ENCODE measurements at regions not wholly inside any gene's neighbourhood (a gene's known extent, or its start where the extent isn't known, plus 50 kb on each side); places are given as distances from the start of the nearest gene placed in this dataset.

DNA sequence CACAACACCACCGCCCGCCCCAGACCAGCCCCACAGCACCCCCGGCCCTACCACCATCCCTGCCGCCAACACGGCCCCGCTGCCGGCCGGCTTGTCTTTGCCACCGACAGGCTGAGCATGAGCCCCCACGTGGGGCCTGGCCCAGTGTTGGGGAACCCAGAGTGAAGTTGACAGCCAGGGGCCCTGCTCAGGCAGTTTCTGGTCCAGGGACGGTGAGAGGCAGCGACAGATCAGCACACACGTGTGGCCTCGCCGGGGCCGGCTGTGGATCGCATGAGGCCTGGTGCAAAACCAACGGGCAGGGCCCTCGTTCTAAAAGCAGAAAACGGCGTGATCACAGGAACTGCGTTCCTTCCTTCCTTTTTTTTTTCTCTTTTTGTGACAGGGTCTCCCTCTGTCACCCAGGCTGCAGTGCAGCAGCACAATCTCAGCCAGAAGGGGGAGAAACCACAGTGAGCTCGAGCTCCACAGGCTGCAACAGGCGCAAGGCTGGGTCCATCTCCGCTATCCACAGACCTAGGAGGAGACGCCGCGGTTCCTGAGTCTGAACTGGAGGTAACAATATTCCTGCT lies 50.5 kb upstream of the FBRSL1 start:
- Histone ChIP-seq H3K27me3 (ENCODE audit: control insufficient read depth, insufficient read depth, low read length) (peaks cover 4% of the 10 kb centered on the region), H3K4me3 (ENCODE audit: low read length) (no peak overlapping the region), H3K9ac (ENCODE audit: low read length) (no peak overlapping the region), H3K27ac (ENCODE audit: low read depth, low read length) (no peak overlapping the region), H3K36me3 (ENCODE audit: control insufficient read depth, insufficient read depth, low read length) (no peaks in the 10 kb centered on the region), H3K4me1 (ENCODE audit: control insufficient read depth, insufficient read depth, low read length) (no peaks in the 10 kb centered on the region)

DNA sequence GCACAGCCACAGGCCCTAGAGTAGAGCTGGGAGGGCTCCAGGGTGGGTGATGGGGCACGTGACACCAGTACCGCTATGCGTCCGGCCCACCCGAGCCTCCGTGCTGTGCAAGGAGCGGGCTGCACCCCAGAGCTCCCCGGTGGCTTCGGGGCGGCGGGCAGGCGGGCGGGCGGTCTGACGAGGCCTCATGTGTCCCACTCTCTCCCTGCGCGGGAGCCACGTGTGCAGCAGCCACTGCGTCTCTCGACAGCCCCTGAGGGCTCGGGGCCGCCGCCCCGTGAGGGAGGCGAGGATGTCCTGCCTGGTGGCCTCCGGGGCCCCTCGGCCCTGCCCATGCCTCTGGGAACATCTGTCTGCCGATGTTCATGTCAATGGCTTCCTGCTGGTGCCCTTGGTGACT lies 51.2 kb upstream of the FBRSL1 start:
- no peaks in the 10 kb centered on the region for H3K36me3 ChIP-seq (ENCODE audit: control insufficient read depth, insufficient read depth, low read length)
- no peak overlapping the region for H3K4me3 ChIP-seq (ENCODE audit: low read length)
- no peaks in the 10 kb centered on the region for H3K4me1 ChIP-seq (ENCODE audit: control insufficient read depth, insufficient read depth, low read length)
- H3K9ac ChIP-seq (ENCODE audit: low read length): no peak overlapping the region
- H3K27me3 ChIP-seq (ENCODE audit: control insufficient read depth, insufficient read depth, low read length): peaks cover 4% of the 10 kb centered on the region
- H3K27ac ChIP-seq (ENCODE audit: low read depth, low read length): no peak overlapping the region

DNA sequence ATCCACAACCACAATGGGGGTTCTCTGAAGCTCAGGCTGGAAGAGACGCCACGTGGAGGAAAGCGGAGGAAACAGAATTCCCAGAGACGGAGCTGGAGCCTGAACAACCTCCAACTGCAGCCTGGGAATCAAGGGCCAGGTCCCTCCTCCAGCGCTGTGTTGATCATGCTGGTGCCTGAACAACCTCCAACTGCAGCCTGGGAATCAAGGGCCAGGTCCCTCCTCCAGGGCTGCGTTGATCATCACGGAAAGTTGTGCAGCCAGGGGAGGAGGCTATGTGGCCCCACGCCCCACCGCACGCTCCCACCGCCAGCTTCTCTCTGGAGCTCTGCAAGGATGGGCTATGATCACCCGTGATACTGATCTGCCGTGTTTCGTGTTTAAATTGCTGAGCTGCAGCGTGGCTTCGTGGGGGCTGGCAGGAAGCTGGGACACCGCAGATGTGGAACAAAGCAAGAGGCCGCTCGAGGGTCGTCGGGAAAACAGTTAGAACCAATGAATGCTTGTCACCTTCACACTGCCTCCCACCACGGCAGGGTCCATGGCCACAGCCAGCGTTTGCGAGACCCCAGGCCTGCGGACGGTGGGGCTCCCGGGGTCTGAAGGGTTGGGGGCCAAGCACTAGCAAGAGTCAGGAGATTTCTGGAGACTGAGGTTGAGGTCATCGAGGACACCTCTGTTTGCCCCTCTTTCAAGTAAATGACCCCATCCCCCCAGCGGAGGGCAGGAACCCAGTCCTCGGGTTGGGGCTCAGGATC lies 51.8 kb upstream of the FBRSL1 start:
- no peak overlapping the region for H3K27ac ChIP-seq (ENCODE audit: low read depth, low read length)
- H3K36me3 ChIP-seq (ENCODE audit: control insufficient read depth, insufficient read depth, low read length): no peaks in the 10 kb centered on the region
- H3K9ac ChIP-seq (ENCODE audit: low read length): no peak overlapping the region
- H3K27me3 ChIP-seq (ENCODE audit: control insufficient read depth, insufficient read depth, low read length): peaks cover 4% of the 10 kb centered on the region
- no peak overlapping the region for H3K4me3 ChIP-seq (ENCODE audit: low read length)
- no peaks in the 10 kb centered on the region for H3K4me1 ChIP-seq (ENCODE audit: control insufficient read depth, insufficient read depth, low read length)

DNA sequence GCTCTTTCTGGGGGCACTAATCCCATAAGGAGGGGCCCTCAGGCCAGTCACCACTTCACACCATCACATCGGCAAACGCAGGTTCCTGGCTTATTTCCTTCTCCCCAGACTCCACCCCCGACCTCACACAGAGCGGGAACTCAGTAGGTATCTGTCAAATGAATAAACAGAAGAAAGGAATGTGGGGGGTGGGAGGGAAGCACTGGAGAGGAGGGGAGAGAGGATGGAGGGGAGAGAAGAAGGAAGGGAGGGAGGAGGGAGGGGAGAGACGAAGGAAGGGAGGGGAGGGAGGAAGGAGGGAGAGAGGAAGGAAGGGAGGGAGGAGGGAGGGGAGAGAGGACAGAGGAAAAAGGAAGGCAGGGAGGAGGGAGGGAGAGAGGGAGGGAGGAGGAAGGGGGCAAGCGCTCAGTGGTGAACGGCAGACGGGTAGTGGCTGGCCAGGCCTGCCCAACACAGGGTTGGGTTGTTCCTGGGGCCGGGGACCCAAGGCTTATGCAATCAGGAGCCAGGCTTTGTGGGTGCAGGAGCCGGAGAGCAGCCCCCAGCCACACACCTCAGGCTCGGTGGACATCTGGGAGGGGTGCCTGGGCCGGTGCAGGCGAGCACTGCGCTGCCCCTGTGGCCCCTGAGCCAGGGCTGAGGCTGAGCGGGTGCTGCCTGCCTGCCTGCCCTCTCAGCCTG lies 52.6 kb upstream of the FBRSL1 start:
- Histone ChIP-seq H3K36me3 (ENCODE audit: control insufficient read depth, insufficient read depth, low read length) (no peaks in the 10 kb centered on the region), H3K27me3 (ENCODE audit: control insufficient read depth, insufficient read depth, low read length) (peaks cover 4% of the 10 kb centered on the region), H3K4me1 (ENCODE audit: control insufficient read depth, insufficient read depth, low read length) (no peaks in the 10 kb centered on the region), H3K9ac (ENCODE audit: low read length) (no peak overlapping the region), H3K4me3 (ENCODE audit: low read length) (no peak overlapping the region), H3K27ac (ENCODE audit: low read depth, low read length) (no peak overlapping the region)

DNA sequence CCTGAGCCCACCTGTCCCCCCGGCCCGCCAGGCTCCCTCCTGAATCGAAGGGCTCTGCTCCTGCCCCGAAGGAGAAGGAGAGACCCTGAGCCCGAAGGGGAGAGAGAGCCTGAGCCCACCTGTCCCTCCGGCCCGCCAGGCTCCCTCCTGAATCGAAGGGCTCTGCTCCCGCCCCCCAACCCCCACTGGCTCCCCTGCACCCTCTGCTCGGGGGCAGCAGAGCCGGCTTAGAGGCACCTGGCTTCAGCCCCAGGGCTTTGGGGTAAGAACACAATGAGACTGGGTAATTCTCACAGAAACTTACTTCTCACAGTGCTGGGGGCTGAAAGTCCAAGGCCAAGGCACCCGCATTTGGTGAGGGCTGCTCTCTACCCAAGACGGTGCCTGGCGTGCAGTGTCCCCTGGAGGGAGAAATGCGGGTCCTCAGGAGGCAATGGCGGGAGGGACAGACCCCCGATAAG lies 53.1 kb upstream of the FBRSL1 start:
- H3K4me3 ChIP-seq (ENCODE audit: low read length): no peak overlapping the region
- H3K36me3 ChIP-seq (ENCODE audit: control insufficient read depth, insufficient read depth, low read length): no peaks in the 10 kb centered on the region
- H3K4me1 ChIP-seq (ENCODE audit: control insufficient read depth, insufficient read depth, low read length): no peaks in the 10 kb centered on the region
- H3K9ac ChIP-seq (ENCODE audit: low read length): no peak overlapping the region
- H3K27ac ChIP-seq (ENCODE audit: low read depth, low read length): no peak overlapping the region
- peaks cover 4% of the 10 kb centered on the region for H3K27me3 ChIP-seq (ENCODE audit: control insufficient read depth, insufficient read depth, low read length)

DNA sequence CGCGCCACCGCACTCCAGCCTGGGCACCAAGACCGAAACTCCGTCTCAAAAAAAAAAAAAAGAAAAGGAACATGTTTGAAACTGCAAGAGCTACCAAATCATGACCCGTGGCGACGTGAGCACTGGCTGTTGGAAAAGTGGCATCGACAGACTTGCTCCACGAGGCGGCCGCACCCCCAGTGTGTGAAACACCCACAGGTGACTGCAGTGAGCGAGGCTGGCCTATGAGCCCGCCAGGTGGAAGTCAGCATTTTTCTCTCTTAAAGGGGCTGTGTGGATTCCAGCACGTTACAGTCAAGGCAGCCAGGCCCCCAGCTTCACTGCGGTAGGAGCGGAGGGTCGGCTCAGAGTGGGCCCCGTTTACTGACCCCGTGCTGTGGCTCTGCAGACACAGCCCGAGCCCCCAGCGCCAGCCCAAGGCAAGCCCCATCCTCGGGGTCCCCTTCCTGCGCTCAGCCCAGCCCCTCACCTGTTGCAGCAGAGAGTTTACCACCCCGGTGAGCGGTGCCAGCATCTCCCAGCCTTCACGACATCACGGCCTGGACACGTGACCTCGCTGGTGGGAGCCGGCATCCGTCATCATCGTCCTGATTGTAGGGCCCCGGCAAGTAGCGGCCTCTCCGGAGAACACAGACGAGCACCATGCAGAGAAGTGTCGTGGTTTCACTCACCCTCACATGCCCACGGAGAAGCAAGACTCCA lies 54.3 kb upstream of the FBRSL1 start:
- no peaks in the 10 kb centered on the region for H3K36me3 ChIP-seq (ENCODE audit: control insufficient read depth, insufficient read depth, low read length)
- no peak overlapping the region for H3K27ac ChIP-seq (ENCODE audit: low read depth, low read length)
- no peak overlapping the region for H3K4me3 ChIP-seq (ENCODE audit: low read length)
- H3K9ac ChIP-seq (ENCODE audit: low read length): no peak overlapping the region
- H3K27me3 ChIP-seq (ENCODE audit: control insufficient read depth, insufficient read depth, low read length): peaks cover 4% of the 10 kb centered on the region
- H3K4me1 ChIP-seq (ENCODE audit: control insufficient read depth, insufficient read depth, low read length): no peaks in the 10 kb centered on the region

DNA sequence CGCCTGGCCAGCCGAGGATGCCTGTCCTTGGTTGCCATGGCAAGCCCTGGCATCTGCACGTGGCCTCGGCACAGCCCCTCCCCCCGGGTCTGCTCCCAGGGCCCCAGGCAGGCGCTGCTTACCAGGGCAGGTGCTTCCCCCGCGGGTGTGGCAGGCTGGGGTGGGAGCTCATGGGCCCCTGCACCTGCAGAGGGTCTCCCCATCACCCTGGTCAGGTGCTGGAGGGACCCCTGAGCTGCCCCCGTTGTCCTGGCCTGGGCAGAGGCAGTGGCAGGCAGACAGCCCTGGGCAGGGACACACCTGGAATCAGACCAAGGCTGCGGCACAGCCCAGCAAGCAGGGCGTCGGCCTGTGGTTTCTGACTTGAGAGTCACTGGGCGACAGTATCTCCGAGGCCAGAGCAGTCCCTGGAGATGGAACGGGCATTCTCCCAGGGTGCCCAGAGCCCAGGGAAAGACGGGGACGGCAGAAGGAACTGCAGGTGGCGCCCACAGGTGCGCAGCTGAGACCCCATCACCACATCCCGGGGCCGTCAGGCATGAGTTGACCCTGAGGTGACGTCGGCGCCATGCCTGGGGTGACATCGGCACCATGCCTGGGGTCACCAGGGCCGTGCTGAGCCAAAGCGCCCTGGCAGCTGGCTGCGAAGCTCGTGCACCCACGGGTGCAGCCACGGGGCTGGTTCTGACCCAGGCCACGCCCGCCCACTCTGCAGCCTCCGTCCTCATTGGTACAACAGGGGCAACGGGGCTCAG lies 56.1 kb upstream of the FBRSL1 start:
- peaks cover 11% of the 10 kb centered on the region for H3K27me3 ChIP-seq (ENCODE audit: control insufficient read depth, insufficient read depth, low read length)
- no peak overlapping the region for H3K4me3 ChIP-seq (ENCODE audit: low read length)
- H3K36me3 ChIP-seq (ENCODE audit: control insufficient read depth, insufficient read depth, low read length): no peaks in the 10 kb centered on the region
- no peak overlapping the region for H3K9ac ChIP-seq (ENCODE audit: low read length)
- no peak overlapping the region for H3K27ac ChIP-seq (ENCODE audit: low read depth, low read length)
- H3K4me1 ChIP-seq (ENCODE audit: control insufficient read depth, insufficient read depth, low read length): no peaks in the 10 kb centered on the region

DNA sequence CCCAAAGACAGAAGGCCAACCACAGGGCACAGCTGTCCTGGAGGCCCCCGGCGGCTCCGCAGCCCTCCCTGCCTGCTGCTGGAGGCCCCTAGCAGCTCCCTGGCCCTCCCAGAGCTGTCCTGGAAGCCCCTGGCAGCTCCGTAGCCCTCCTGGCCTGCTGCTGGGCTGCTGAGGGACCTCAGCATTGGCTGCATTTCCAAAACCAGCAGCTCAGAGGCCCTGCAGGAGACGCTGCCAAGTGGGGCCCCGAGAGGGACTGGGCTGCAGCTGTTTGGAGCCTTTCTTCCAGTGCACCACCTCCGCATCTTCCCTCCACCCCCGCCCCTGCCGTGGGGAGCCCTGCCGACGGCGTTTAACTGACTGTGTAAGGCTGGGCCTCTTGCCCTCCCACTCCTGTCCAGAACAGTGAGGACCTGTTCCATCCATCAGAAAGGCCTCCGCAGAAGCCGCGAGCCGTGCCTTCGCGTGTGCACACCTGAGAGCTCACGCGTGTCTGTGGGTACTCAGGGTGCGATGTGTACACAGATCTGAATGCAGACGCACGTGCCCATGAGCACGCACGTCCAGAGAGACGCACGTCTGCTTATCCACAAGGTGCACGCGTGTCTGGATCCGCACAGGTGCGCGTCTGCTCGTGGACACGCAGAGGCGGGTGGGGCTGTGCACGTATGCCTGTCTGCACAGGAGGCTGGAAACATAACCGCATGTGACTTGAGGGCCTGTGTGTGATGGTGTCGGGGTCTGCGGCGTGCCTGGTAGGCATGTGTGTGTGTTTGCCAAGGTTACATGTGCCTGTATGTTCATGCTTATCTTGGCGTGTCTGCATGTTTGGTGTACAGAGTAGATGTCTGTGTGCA lies 57.0 kb upstream of the FBRSL1 start:
- H3K36me3 ChIP-seq (ENCODE audit: control insufficient read depth, insufficient read depth, low read length): no peaks in the 10 kb centered on the region
- no peak overlapping the region for H3K9ac ChIP-seq (ENCODE audit: low read length)
- H3K4me1 ChIP-seq (ENCODE audit: control insufficient read depth, insufficient read depth, low read length): no peaks in the 10 kb centered on the region
- H3K4me3 ChIP-seq (ENCODE audit: low read length): no peak overlapping the region
- H3K27ac ChIP-seq (ENCODE audit: low read depth, low read length): no peak overlapping the region
- H3K27me3 ChIP-seq (ENCODE audit: control insufficient read depth, insufficient read depth, low read length): peaks cover 11% of the 10 kb centered on the region

DNA sequence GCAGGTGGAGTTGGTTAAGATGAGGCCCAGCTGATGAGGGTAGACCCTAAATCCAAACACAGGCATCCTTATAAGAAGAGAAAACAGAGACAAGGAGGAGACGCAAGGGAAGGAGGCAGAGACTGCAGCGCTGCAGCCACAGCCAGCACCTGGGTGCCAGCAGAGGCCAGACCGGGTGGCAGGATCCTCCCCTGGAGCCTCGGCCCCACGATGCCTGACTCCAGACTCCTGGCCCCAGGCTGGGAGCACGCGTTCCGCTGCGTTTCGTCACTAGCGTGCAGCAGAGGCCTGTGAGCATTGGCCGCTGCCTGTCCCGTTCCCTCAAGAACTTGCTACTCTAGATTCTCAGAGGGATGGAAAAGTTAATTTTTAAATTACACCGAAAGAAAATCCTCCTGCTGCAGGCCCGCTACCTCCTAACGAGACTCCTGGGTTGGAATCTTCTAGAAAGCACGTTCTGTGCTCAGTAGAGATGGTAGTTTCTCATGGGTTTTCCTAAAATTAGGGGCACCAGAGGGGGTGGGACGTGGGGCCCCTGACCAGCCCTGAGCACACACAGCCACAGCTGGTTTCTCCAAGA lies 57.7 kb upstream of the FBRSL1 start:
- H3K27me3 ChIP-seq (ENCODE audit: control insufficient read depth, insufficient read depth, low read length): peaks cover 8% of the 10 kb centered on the region
- no peak overlapping the region for H3K9ac ChIP-seq (ENCODE audit: low read length)
- H3K27ac ChIP-seq (ENCODE audit: low read depth, low read length): no peak overlapping the region
- H3K4me1 ChIP-seq (ENCODE audit: control insufficient read depth, insufficient read depth, low read length): no peaks in the 10 kb centered on the region
- no peak overlapping the region for H3K4me3 ChIP-seq (ENCODE audit: low read length)
- H3K36me3 ChIP-seq (ENCODE audit: control insufficient read depth, insufficient read depth, low read length): no peaks in the 10 kb centered on the region

DNA sequence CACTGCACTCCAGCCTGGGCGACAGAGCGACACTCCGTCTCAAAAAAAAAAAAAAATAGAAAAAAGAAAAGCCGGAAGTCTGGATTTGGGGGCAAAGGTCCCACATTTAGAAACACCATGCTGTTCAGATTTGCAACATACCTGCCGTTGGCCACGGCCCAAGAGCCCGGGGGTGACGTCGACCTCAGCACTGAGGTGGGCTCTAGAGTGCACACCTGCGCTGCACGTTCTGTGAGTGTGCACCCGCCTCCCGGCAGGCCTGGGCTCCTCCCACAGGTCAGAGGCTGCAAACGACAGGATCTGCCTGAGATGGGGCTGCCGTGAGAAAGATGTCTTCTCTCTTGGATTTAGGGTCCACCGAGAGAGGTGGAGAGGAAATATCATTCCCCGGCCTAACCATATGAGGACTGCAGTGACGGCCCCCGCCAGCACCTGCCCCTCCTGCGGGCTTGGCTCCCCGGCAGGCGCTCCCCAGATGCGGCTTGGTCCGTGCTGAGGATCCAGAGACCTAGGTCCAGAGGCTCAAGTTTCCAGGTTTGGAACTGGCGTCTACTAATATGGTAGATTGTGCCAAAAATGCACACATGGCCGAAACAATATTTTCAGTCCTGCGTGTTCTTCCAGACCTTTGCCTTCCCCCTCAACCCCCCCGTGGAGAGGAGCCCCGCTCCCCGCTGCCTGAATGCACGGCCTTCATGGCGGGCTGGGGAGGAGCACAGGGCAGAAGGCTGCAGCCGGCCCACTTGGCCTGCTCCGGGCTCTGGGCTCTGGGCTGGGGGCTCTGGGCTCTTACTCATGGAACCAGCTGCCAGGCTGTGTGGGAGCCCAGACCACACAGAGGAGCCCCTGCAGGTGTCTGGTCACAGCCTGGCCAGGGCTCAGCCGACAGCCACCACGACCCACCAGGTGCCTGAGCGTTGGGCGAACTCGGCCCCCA lies 58.8 kb upstream of the FBRSL1 start:
- H3K4me3 ChIP-seq (ENCODE audit: low read length): peak overlapping the region; percentile 27
- no peaks in the 10 kb centered on the region for H3K4me1 ChIP-seq (ENCODE audit: control insufficient read depth, insufficient read depth, low read length)
- no peaks in the 10 kb centered on the region for H3K36me3 ChIP-seq (ENCODE audit: control insufficient read depth, insufficient read depth, low read length)
- no peak overlapping the region for H3K27ac ChIP-seq (ENCODE audit: low read depth, low read length)
- H3K27me3 ChIP-seq (ENCODE audit: control insufficient read depth, insufficient read depth, low read length): peaks cover 8% of the 10 kb centered on the region
- H3K9ac ChIP-seq (ENCODE audit: low read length): no peak overlapping the region
